Skeletal muscle satellite cell (primary cell): ENCODE measurements at regions not wholly inside any gene's neighbourhood (a gene's known extent, or its start where the extent isn't known, plus 50 kb on each side); places are given as distances from the start of the nearest gene placed in this dataset.

Source experiments
- H3K27me3 ChIP-seq: 2 replicates; pipeline ENCODE4 v1.7.0; 2013; ENCODE audit warnings: low read length; ENCODE audit not compliant: control insufficient read depth, insufficient read depth
- H3K36me3 ChIP-seq: 2 replicates; pipeline ENCODE4 v1.7.0; 2013; ENCODE audit warnings: mild to moderate bottlenecking, control low read depth, low read length; ENCODE audit not compliant: insufficient read depth
- H3K4me1 ChIP-seq: 2 replicates; pipeline ENCODE4 v1.7.0; 2013; ENCODE audit warnings: low read length; ENCODE audit not compliant: control insufficient read depth, insufficient read depth
- H3K4me2 ChIP-seq: 2 replicates; pipeline ENCODE4 v1.7.0; 2013; ENCODE audit warnings: mild to moderate bottlenecking, low read length
- H3K4me3 ChIP-seq: 2 replicates; pipeline ENCODE4 v1.7.0; 2013; ENCODE audit warnings: low read length
- H3K9ac ChIP-seq: 2 replicates; pipeline ENCODE4 v1.7.0; 2013; ENCODE audit warnings: mild to moderate bottlenecking, low read depth, low read length, moderate library complexity
- H3K9me3 ChIP-seq: replicated peaks from 2 replicates; pipeline ENCODE4 v1.7.0; 2013; ENCODE audit warnings: mild to moderate bottlenecking, control low read depth, low read length

GRCh38 chr22:49230194-49230577, 597.5 kb downstream of the BRD1 start:
- H3K4me1 ChIP-seq: no peaks in the 10 kb centered on the region
- no peak overlapping the region for H3K9ac ChIP-seq
- H3K36me3 ChIP-seq: no peaks in the 10 kb centered on the region
- no peak overlapping the region for H3K4me3 ChIP-seq
- H3K4me2 ChIP-seq: no peak overlapping the region
- no peaks in the 10 kb centered on the region for H3K27me3 ChIP-seq
- peaks cover 21% of the 10 kb centered on the region for H3K9me3 ChIP-seq

- Histone ChIP-seq H3K9me3 (peaks cover 18% of the 10 kb centered on the region), H3K27me3 (no peaks in the 10 kb centered on the region), H3K36me3 (no peaks in the 10 kb centered on the region), H3K4me2 (no peak overlapping the region), H3K4me1 (no peaks in the 10 kb centered on the region), H3K9ac (no peak overlapping the region), H3K4me3 (no peak overlapping the region)
Measured at GRCh38 chr22:49229483-49230193, 598.0 kb downstream of the BRD1 start.

GRCh38 chr22:49228431-49229037, 599.1 kb downstream of the BRD1 start:
- no peak overlapping the region for H3K9ac ChIP-seq
- no peaks in the 10 kb centered on the region for H3K4me1 ChIP-seq
- H3K4me2 ChIP-seq: no peak overlapping the region
- H3K27me3 ChIP-seq: no peaks in the 10 kb centered on the region
- H3K9me3 ChIP-seq: peaks cover 18% of the 10 kb centered on the region
- no peaks in the 10 kb centered on the region for H3K36me3 ChIP-seq
- H3K4me3 ChIP-seq: no peak overlapping the region

GRCh38 chr22:49227670-49228069, 600.0 kb downstream of the BRD1 start:
- H3K27me3 ChIP-seq: no peaks in the 10 kb centered on the region
- no peak overlapping the region for H3K4me3 ChIP-seq
- H3K9me3 ChIP-seq: peaks cover 18% of the 10 kb centered on the region
- H3K36me3 ChIP-seq: no peaks in the 10 kb centered on the region
- H3K4me2 ChIP-seq: no peak overlapping the region
- H3K4me1 ChIP-seq: no peaks in the 10 kb centered on the region
- no peak overlapping the region for H3K9ac ChIP-seq

GRCh38 chr22:49226096-49226495, 601.6 kb downstream of the BRD1 start:
- Histone ChIP-seq H3K36me3 (no peaks in the 10 kb centered on the region), H3K9me3 (peaks cover 9% of the 10 kb centered on the region), H3K4me2 (no peak overlapping the region), H3K4me1 (no peaks in the 10 kb centered on the region), H3K9ac (no peak overlapping the region), H3K27me3 (no peaks in the 10 kb centered on the region), H3K4me3 (no peak overlapping the region)

GRCh38 chr22:49224243-49224642, 603.4 kb downstream of the BRD1 start:
- H3K9me3 ChIP-seq: peaks cover 9% of the 10 kb centered on the region
- no peaks in the 10 kb centered on the region for H3K4me1 ChIP-seq
- no peaks in the 10 kb centered on the region for H3K27me3 ChIP-seq
- no peaks in the 10 kb centered on the region for H3K36me3 ChIP-seq
- H3K4me2 ChIP-seq: no peak overlapping the region
- H3K4me3 ChIP-seq: no peak overlapping the region
- no peak overlapping the region for H3K9ac ChIP-seq

- no peaks in the 10 kb centered on the region for H3K36me3 ChIP-seq
- H3K27me3 ChIP-seq: no peaks in the 10 kb centered on the region
- H3K4me2 ChIP-seq: no peak overlapping the region
- H3K9ac ChIP-seq: no peak overlapping the region
- H3K9me3 ChIP-seq: peaks cover 43% of the 10 kb centered on the region
- no peak overlapping the region for H3K4me3 ChIP-seq
- H3K4me1 ChIP-seq: no peaks in the 10 kb centered on the region
Measured at GRCh38 chr22:49218142-49218541, 609.5 kb downstream of the BRD1 start.

- Histone ChIP-seq H3K36me3 (no peaks in the 10 kb centered on the region), H3K4me1 (no peaks in the 10 kb centered on the region), H3K27me3 (no peaks in the 10 kb centered on the region), H3K4me3 (no peak overlapping the region), H3K9ac (no peak overlapping the region), H3K9me3 (peaks cover 43% of the 10 kb centered on the region), H3K4me2 (no peak overlapping the region)
Measured at GRCh38 chr22:49216579-49216978, 611.1 kb downstream of the BRD1 start.

GRCh38 chr22:49215840-49216239, 611.8 kb downstream of the BRD1 start:
- H3K4me1 ChIP-seq: no peaks in the 10 kb centered on the region
- peaks cover 43% of the 10 kb centered on the region for H3K9me3 ChIP-seq
- H3K27me3 ChIP-seq: no peaks in the 10 kb centered on the region
- no peak overlapping the region for H3K9ac ChIP-seq
- no peak overlapping the region for H3K4me3 ChIP-seq
- no peak overlapping the region for H3K4me2 ChIP-seq
- H3K36me3 ChIP-seq: no peaks in the 10 kb centered on the region

GRCh38 chr22:49214976-49215375, 612.7 kb downstream of the BRD1 start:
- H3K27me3 ChIP-seq: no peaks in the 10 kb centered on the region
- H3K36me3 ChIP-seq: no peaks in the 10 kb centered on the region
- no peaks in the 10 kb centered on the region for H3K4me1 ChIP-seq
- H3K9ac ChIP-seq: no peak overlapping the region
- H3K4me3 ChIP-seq: no peak overlapping the region
- H3K9me3 ChIP-seq: peaks cover 46% of the 10 kb centered on the region
- no peak overlapping the region for H3K4me2 ChIP-seq

- H3K9me3 ChIP-seq: peaks cover 39% of the 10 kb centered on the region
Measured at GRCh38 chr22:49213731-49214352, 613.8 kb downstream of the BRD1 start.

GRCh38 chr22:49212466-49212865, 615.2 kb downstream of the BRD1 start:
- no peaks in the 10 kb centered on the region for H3K27me3 ChIP-seq
- no peaks in the 10 kb centered on the region for H3K4me1 ChIP-seq
- no peak overlapping the region for H3K4me3 ChIP-seq
- H3K4me2 ChIP-seq: no peak overlapping the region
- H3K36me3 ChIP-seq: no peaks in the 10 kb centered on the region
- H3K9me3 ChIP-seq: peaks cover 35% of the 10 kb centered on the region
- no peak overlapping the region for H3K9ac ChIP-seq

More at GRCh38 chr22:49213731-49214352, 613.8 kb downstream of the BRD1 start:
- H3K27me3 ChIP-seq: no peaks in the 10 kb centered on the region
- no peaks in the 10 kb centered on the region for H3K4me1 ChIP-seq
- H3K4me2 ChIP-seq: no peak overlapping the region
- H3K36me3 ChIP-seq: no peaks in the 10 kb centered on the region
- H3K9ac ChIP-seq: no peak overlapping the region
- no peak overlapping the region for H3K4me3 ChIP-seq
